ENCODE measurements at regions not wholly inside any gene's neighbourhood (a gene's known extent, or its start where the extent isn't known, plus 50 kb on each side); places are given as distances from the start of the nearest gene placed in this dataset.

GRCh38 chr3:25041871-25042584 is 386.0 kb upstream of the RARB start:
- H4K20me1 ChIP-seq (ENCODE audit: insufficient read depth, low read depth, low read length): no peaks in the 10 kb centered on the region
- no peaks in the 10 kb centered on the region for H3K4me1 ChIP-seq (ENCODE audit: low read length)
- H3K4me2 ChIP-seq (ENCODE audit: low read depth, low read length, poor library complexity, severe bottlenecking): no peak overlapping the region
- no peak overlapping the region for H3K4me3 ChIP-seq (ENCODE audit: low read length)
- H3K36me3 ChIP-seq (ENCODE audit: insufficient read depth, low read length): no peaks in the 10 kb centered on the region
- H3K9ac ChIP-seq (ENCODE audit: low read length): no peak overlapping the region
- H3K9me3 ChIP-seq (ENCODE audit: low read length): no peaks in the 10 kb centered on the region
- H3K79me2 ChIP-seq (ENCODE audit: low read length): no peaks in the 10 kb centered on the region
- H3K27ac ChIP-seq (ENCODE audit: low read length): no peak overlapping the region
- no peak for DNase-seq
- H3K9me2 ChIP-seq (replicated peaks; ENCODE audit: insufficient read depth, low read length): no peaks in the 10 kb centered on the region
- no peaks in the 10 kb centered on the region for H3K27me3 ChIP-seq (ENCODE audit: low read length)
- H2AFZ ChIP-seq (ENCODE audit: low read length): no peak overlapping the region

GRCh38 chr3:25043177-25043576 is 384.9 kb upstream of the RARB start:
- Histone ChIP-seq H3K9ac (ENCODE audit: low read length) (no peak overlapping the region), H3K27me3 (ENCODE audit: low read length) (no peaks in the 10 kb centered on the region), H3K4me2 (ENCODE audit: low read depth, low read length, poor library complexity, severe bottlenecking) (no peak overlapping the region), H3K4me1 (ENCODE audit: low read length) (no peaks in the 10 kb centered on the region), H3K9me2 (replicated peaks; ENCODE audit: insufficient read depth, low read length) (no peaks in the 10 kb centered on the region), H3K9me3 (ENCODE audit: low read length) (no peaks in the 10 kb centered on the region), H4K20me1 (ENCODE audit: insufficient read depth, low read depth, low read length) (no peaks in the 10 kb centered on the region), H3K4me3 (ENCODE audit: low read length) (no peak overlapping the region), H3K79me2 (ENCODE audit: low read length) (no peaks in the 10 kb centered on the region), H3K27ac (ENCODE audit: low read length) (no peak overlapping the region), H2AFZ (ENCODE audit: low read length) (no peak overlapping the region), H3K36me3 (ENCODE audit: insufficient read depth, low read length) (no peaks in the 10 kb centered on the region)
- no peak for DNase-seq

GRCh38 chr3:25043749-25044148 is 384.3 kb upstream of the RARB start:
- Histone ChIP-seq H3K36me3 (ENCODE audit: insufficient read depth, low read length) (no peaks in the 10 kb centered on the region), H3K27ac (ENCODE audit: low read length) (no peak overlapping the region), H3K4me3 (ENCODE audit: low read length) (no peak overlapping the region), H3K27me3 (ENCODE audit: low read length) (no peaks in the 10 kb centered on the region), H3K4me1 (ENCODE audit: low read length) (no peaks in the 10 kb centered on the region), H3K9me2 (replicated peaks; ENCODE audit: insufficient read depth, low read length) (no peaks in the 10 kb centered on the region), H3K9ac (ENCODE audit: low read length) (no peak overlapping the region), H3K79me2 (ENCODE audit: low read length) (no peaks in the 10 kb centered on the region), H2AFZ (ENCODE audit: low read length) (no peak overlapping the region), H3K9me3 (ENCODE audit: low read length) (no peaks in the 10 kb centered on the region), H3K4me2 (ENCODE audit: low read depth, low read length, poor library complexity, severe bottlenecking) (no peak overlapping the region), H4K20me1 (ENCODE audit: insufficient read depth, low read depth, low read length) (no peaks in the 10 kb centered on the region)
- DNase-seq: no peak

- H4K20me1 ChIP-seq (ENCODE audit: insufficient read depth, low read depth, low read length): no peaks in the 10 kb centered on the region
- no peaks in the 10 kb centered on the region for H3K27me3 ChIP-seq (ENCODE audit: low read length)
- no peak overlapping the region for H3K4me3 ChIP-seq (ENCODE audit: low read length)
- H3K79me2 ChIP-seq (ENCODE audit: low read length): no peaks in the 10 kb centered on the region
- no peaks in the 10 kb centered on the region for H3K4me1 ChIP-seq (ENCODE audit: low read length)
- no peak for DNase-seq
- H3K9ac ChIP-seq (ENCODE audit: low read length): no peak overlapping the region
- no peaks in the 10 kb centered on the region for H3K9me3 ChIP-seq (ENCODE audit: low read length)
- H3K27ac ChIP-seq (ENCODE audit: low read length): no peak overlapping the region
- no peaks in the 10 kb centered on the region for H3K36me3 ChIP-seq (ENCODE audit: insufficient read depth, low read length)
- no peak overlapping the region for H3K4me2 ChIP-seq (ENCODE audit: low read depth, low read length, poor library complexity, severe bottlenecking)
- H3K9me2 ChIP-seq (replicated peaks; ENCODE audit: insufficient read depth, low read length): no peaks in the 10 kb centered on the region
- H2AFZ ChIP-seq (ENCODE audit: low read length): no peak overlapping the region
These were observed 383.0 kb upstream of the RARB start for GRCh38 chr3:25044762-25045710.

GRCh38 chr3:25046911-25047771 is 380.9 kb upstream of the RARB start:
- Histone ChIP-seq H3K36me3 (ENCODE audit: insufficient read depth, low read length) (no peaks in the 10 kb centered on the region), H3K27ac (ENCODE audit: low read length) (no peak overlapping the region), H4K20me1 (ENCODE audit: insufficient read depth, low read depth, low read length) (no peaks in the 10 kb centered on the region), H3K9ac (ENCODE audit: low read length) (no peak overlapping the region), H3K4me2 (ENCODE audit: low read depth, low read length, poor library complexity, severe bottlenecking) (no peak overlapping the region), H3K9me2 (replicated peaks; ENCODE audit: insufficient read depth, low read length) (no peaks in the 10 kb centered on the region), H2AFZ (ENCODE audit: low read length) (no peak overlapping the region), H3K4me1 (ENCODE audit: low read length) (no peaks in the 10 kb centered on the region), H3K27me3 (ENCODE audit: low read length) (no peaks in the 10 kb centered on the region), H3K9me3 (ENCODE audit: low read length) (no peaks in the 10 kb centered on the region), H3K4me3 (ENCODE audit: low read length) (no peak overlapping the region), H3K79me2 (ENCODE audit: low read length) (no peaks in the 10 kb centered on the region)
- DNase-seq: no peak

GRCh38 chr3:25049304-25049703 is 378.8 kb upstream of the RARB start:
- DNase-seq: no peak
- H3K9ac ChIP-seq (ENCODE audit: low read length): no peak overlapping the region
- no peak overlapping the region for H3K4me2 ChIP-seq (ENCODE audit: low read depth, low read length, poor library complexity, severe bottlenecking)

GRCh38 chr3:25053360-25053759 is 374.7 kb upstream of the RARB start:
- no peak overlapping the region for H2AFZ ChIP-seq (ENCODE audit: low read length)
- H4K20me1 ChIP-seq (ENCODE audit: insufficient read depth, low read depth, low read length): no peaks in the 10 kb centered on the region
- no peaks in the 10 kb centered on the region for H3K9me3 ChIP-seq (ENCODE audit: low read length)
- H3K4me2 ChIP-seq (ENCODE audit: low read depth, low read length, poor library complexity, severe bottlenecking): no peak overlapping the region
- no peaks in the 10 kb centered on the region for H3K4me1 ChIP-seq (ENCODE audit: low read length)
- no peaks in the 10 kb centered on the region for H3K79me2 ChIP-seq (ENCODE audit: low read length)
- no peaks in the 10 kb centered on the region for H3K36me3 ChIP-seq (ENCODE audit: insufficient read depth, low read length)
- H3K9me2 ChIP-seq (replicated peaks; ENCODE audit: insufficient read depth, low read length): peaks cover 4% of the 10 kb centered on the region; the same call in 1 of the 2 replicates
- no peak for DNase-seq
- no peaks in the 10 kb centered on the region for H3K27me3 ChIP-seq (ENCODE audit: low read length)
- no peak overlapping the region for H3K4me3 ChIP-seq (ENCODE audit: low read length)
- no peak overlapping the region for H3K9ac ChIP-seq (ENCODE audit: low read length)
- H3K27ac ChIP-seq (ENCODE audit: low read length): no peak overlapping the region

More at GRCh38 chr3:25049304-25049703, 378.8 kb upstream of the RARB start:
- no peaks in the 10 kb centered on the region for H3K79me2 ChIP-seq (ENCODE audit: low read length)
- H3K27ac ChIP-seq (ENCODE audit: low read length): no peak overlapping the region
- no peaks in the 10 kb centered on the region for H4K20me1 ChIP-seq (ENCODE audit: insufficient read depth, low read depth, low read length)
- H3K4me3 ChIP-seq (ENCODE audit: low read length): no peak overlapping the region
- no peaks in the 10 kb centered on the region for H3K9me3 ChIP-seq (ENCODE audit: low read length)
- no peaks in the 10 kb centered on the region for H3K36me3 ChIP-seq (ENCODE audit: insufficient read depth, low read length)
- no peaks in the 10 kb centered on the region for H3K9me2 ChIP-seq (replicated peaks; ENCODE audit: insufficient read depth, low read length)
- H3K4me1 ChIP-seq (ENCODE audit: low read length): no peaks in the 10 kb centered on the region
- no peaks in the 10 kb centered on the region for H3K27me3 ChIP-seq (ENCODE audit: low read length)
- H2AFZ ChIP-seq (ENCODE audit: low read length): no peak overlapping the region
